WTC11 (cell line): ENCODE measurements at regions not wholly inside any gene's neighbourhood (a gene's known extent, or its start where the extent isn't known, plus 50 kb on each side); places are given as distances from the start of the nearest gene placed in this dataset.

Experiments used
- ATF6 ChIP-seq: sonication (generic); formaldehyde crosslinking; IDR thresholded peaks from 2 replicates; pipeline ENCODE4 v1.8.1; 2023; ENCODE audit warnings: mild to moderate bottlenecking, missing genetic modification reagents
- CTCF ChIP-seq: fragments of 200-600 bp; IDR thresholded peaks from 2 replicates; pipeline ENCODE4 v1.8.0; 2022; ENCODE audit warnings: antibody characterized with exemption
- FOXJ3 ChIP-seq: sonication (generic); formaldehyde crosslinking; IDR thresholded peaks from 2 replicates; pipeline ENCODE4 v1.9.0; 2021; ENCODE audit warnings: missing genetic modification reagents, mild to moderate bottlenecking, borderline replicate concordance
- FOXP1 ChIP-seq: sonication (generic); formaldehyde crosslinking; IDR thresholded peaks from 2 replicates; pipeline ENCODE4 v1.8.0; 2022; ENCODE audit warnings: missing genetic modification reagents, mild to moderate bottlenecking, moderate library complexity, borderline replicate concordance
- GRHL2 ChIP-seq: fragments of 250-450 bp; sonication (Bioruptor Pico); IDR thresholded peaks from 2 replicates; pipeline ENCODE4 v1.8.0; 2022; ENCODE audit warnings: mild to moderate bottlenecking, moderate library complexity; ENCODE audit not compliant: insufficient replicate concordance, severe bottlenecking
- HMGA2 ChIP-seq: fragments of 250-450 bp; sonication (Bioruptor Pico); IDR thresholded peaks from 2 replicates; pipeline ENCODE4 v1.4.0; 2021; ENCODE audit warnings: mild to moderate bottlenecking, moderate library complexity
- SP1 ChIP-seq: sonication (generic); formaldehyde crosslinking; conservative IDR thresholded peaks from 2 replicates; pipeline ENCODE4 v1.8.1; 2022; ENCODE audit warnings: missing genetic modification reagents
- USF1 ChIP-seq: sonication (generic); formaldehyde crosslinking; IDR thresholded peaks from 2 replicates; pipeline ENCODE4 v1.8.0; 2022; ENCODE audit warnings: mild to moderate bottlenecking, missing genetic modification reagents
- ZNF121 ChIP-seq: sonication (generic); formaldehyde crosslinking; IDR thresholded peaks from 2 replicates; pipeline ENCODE4 v1.8.0; 2023; ENCODE audit warnings: missing genetic modification reagents
- ZNF396 ChIP-seq: fragments of 250-450 bp; sonication (Bioruptor Pico); IDR thresholded peaks from 2 replicates; pipeline ENCODE4 v1.8.0; 2021; ENCODE audit warnings: mild to moderate bottlenecking, moderate library complexity, borderline replicate concordance
- ZNF512 ChIP-seq: sonication (generic); formaldehyde crosslinking; IDR thresholded peaks from 2 replicates; pipeline ENCODE4 v1.8.1; 2022; ENCODE audit warnings: missing genetic modification reagents, borderline replicate concordance

- TF ChIP-seq FOXJ3 (CRISPR knock-in tag), result no peak
- TF ChIP-seq ZNF121 (CRISPR knock-in tag), result no peak
- TF ChIP-seq HMGA2 (CRISPR knock-in tag), result no peak
- no peak for TF ChIP-seq USF1 (CRISPR knock-in tag)
- TF ChIP-seq ZNF396 (CRISPR knock-in tag), result no peak
- TF ChIP-seq CTCF, result no peak
- TF ChIP-seq ATF6 (CRISPR knock-in tag), result no peak
- TF ChIP-seq ZNF512 (CRISPR knock-in tag), result no peak
- TF ChIP-seq FOXP1, result no peak
- TF ChIP-seq SP1, result no peak
- no peak for TF ChIP-seq GRHL2 (CRISPR knock-in tag)
Observed at GRCh38 chr10:126759531-126759930, 89.0 kb upstream of the C10orf90 start.
